ENCODE measurements at regions not wholly inside any gene's neighbourhood (a gene's known extent, or its start where the extent isn't known, plus 50 kb on each side); places are given as distances from the start of the nearest gene placed in this dataset.

GRCh38 chr16:13397126-13397525 lies 495.7 kb downstream of the SHISA9 start:
- no peak overlapping the region for H4K91ac ChIP-seq (ENCODE audit: insufficient read depth, low read depth, low read length)
- no peak overlapping the region for H3K56ac ChIP-seq (ENCODE audit: extremely low read depth, insufficient read depth, low read length)
- no peaks in the 10 kb centered on the region for H3K27me3 ChIP-seq (ENCODE audit: control insufficient read depth, insufficient read depth, low read length)
- no peaks in the 10 kb centered on the region for H3K9me1 ChIP-seq (ENCODE audit: insufficient read depth, low read length)
- H3K4ac ChIP-seq (ENCODE audit: low read depth, low read length): no peak overlapping the region
- H3K36me3 ChIP-seq (ENCODE audit: control insufficient read depth, insufficient read depth, low read length): no peaks in the 10 kb centered on the region
- H3K4me1 ChIP-seq (ENCODE audit: control insufficient read depth, insufficient read depth, low read length): no peaks in the 10 kb centered on the region
- WGBS, 2 experiments (ENCODE audit: extremely low coverage in 2 of 2, insufficient read length in 1 of 2): 23% methylated on average over 2 of the region's 7 CpGs; no CpG with 5 or more reads in 1 of the 2 experiments
- intact Hi-C loops (cut with micrococcal nuclease): no loop called here
- H2BK15ac ChIP-seq (ENCODE audit: low read depth, low read length): no peak overlapping the region
- no peak overlapping the region for H2BK20ac ChIP-seq (ENCODE audit: low read depth, low read length)
- no peak overlapping the region for H2AK5ac ChIP-seq (ENCODE audit: low read depth, low read length)
- no peak overlapping the region for H4K8ac ChIP-seq (ENCODE audit: low read depth in 2 of 2, low read length in 2 of 2)
- H4K5ac ChIP-seq (ENCODE audit: low read depth, low read length): no peak overlapping the region
- H2BK5ac ChIP-seq (ENCODE audit: low read depth, low read length, poor library complexity, severe bottlenecking): no peak overlapping the region
- no peak overlapping the region for H3K14ac ChIP-seq (replicated peaks; ENCODE audit: low read depth, low read length)
- H3K79me1 ChIP-seq (ENCODE audit: low read depth in 1 of 2, low read length in 2 of 2): no peaks in the 10 kb centered on the region
- DNase-seq (no peak), ATAC-seq (ENCODE audit: low read depth) (no peak)
- no peak for TF ChIP-seq NFE2L2 (IDR thresholded peaks at IDR 0.05; ENCODE audit: low read depth, low read length)
- no peak for TF ChIP-seq SMC3 (IDR thresholded peaks at IDR 0.05; ENCODE audit: low read depth, low read length)
- no peak for TF ChIP-seq RAD21 (IDR thresholded peaks at IDR 0.05; ENCODE audit: low read length)
- no peak for TF ChIP-seq MAFK (IDR thresholded peaks at IDR 0.05; ENCODE audit: low read depth, low read length)
- TF ChIP-seq RCOR1 (IDR thresholded peaks at IDR 0.05; ENCODE audit: insufficient replicate concordance, low read length): no peak
- TF ChIP-seq MAZ (IDR thresholded peaks at IDR 0.05; ENCODE audit: borderline replicate concordance, low read depth, low read length): no peak
- no peak for TF ChIP-seq BHLHE40 (IDR thresholded peaks at IDR 0.05; ENCODE audit: low read depth, low read length)
- TF ChIP-seq, protein P1, sequence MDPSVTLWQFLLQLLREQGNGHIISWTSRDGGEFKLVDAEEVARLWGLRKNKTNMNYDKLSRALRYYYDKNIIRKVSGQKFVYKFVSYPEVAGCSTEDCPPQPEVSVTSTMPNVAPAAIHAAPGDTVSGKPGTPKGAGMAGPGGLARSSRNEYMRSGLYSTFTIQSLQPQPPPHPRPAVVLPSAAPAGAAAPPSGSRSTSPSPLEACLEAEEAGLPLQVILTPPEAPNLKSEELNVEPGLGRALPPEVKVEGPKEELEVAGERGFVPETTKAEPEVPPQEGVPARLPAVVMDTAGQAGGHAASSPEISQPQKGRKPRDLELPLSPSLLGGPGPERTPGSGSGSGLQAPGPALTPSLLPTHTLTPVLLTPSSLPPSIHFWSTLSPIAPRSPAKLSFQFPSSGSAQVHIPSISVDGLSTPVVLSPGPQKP (IDR thresholded peaks at IDR 0.05; ENCODE audit: borderline replicate concordance, low read depth, low read length): no peak
- no peak for TF ChIP-seq USF2 (IDR thresholded peaks at IDR 0.05; ENCODE audit: low read depth, low read length)
- TF ChIP-seq FOS (IDR thresholded peaks at IDR 0.05; ENCODE audit: low read depth, low read length): no peak
- no peak for TF ChIP-seq CHD1 (IDR thresholded peaks at IDR 0.05; ENCODE audit: low read depth, low read length)
- no peak for TF ChIP-seq POLR2A (IDR thresholded peaks at IDR 0.05; ENCODE audit: low read depth, low read length)
- TF ChIP-seq MXI1 (IDR thresholded peaks at IDR 0.05; ENCODE audit: borderline replicate concordance, low read depth, low read length): no peak
- no peak for TF ChIP-seq CEBPB (IDR thresholded peaks at IDR 0.05; ENCODE audit: low read depth, low read length)
- TF ChIP-seq RFX5 (IDR thresholded peaks at IDR 0.05; ENCODE audit: low read depth, low read length): no peak
- TF ChIP-seq CTCF (conservative IDR thresholded peaks at IDR 0.05; ENCODE audit: low read depth, low read length): no peak
- in situ Hi-C loops (cut with MboI; ENCODE audit: low sequenced_read_pairs): no loop called here
- no peak overlapping the region for H3K4me3 ChIP-seq (ENCODE audit: insufficient read depth, low read depth, low read length)
- peaks cover 21% of the 10 kb centered on the region for H3K9me3 ChIP-seq (ENCODE audit: control insufficient read depth, insufficient read depth, low read length)
- no peak overlapping the region for H3K27ac ChIP-seq (ENCODE audit: insufficient read depth, low read length)
- no peak overlapping the region for H3K18ac ChIP-seq (ENCODE audit: low read depth, low read length)
- H3K9ac ChIP-seq (ENCODE audit: low read depth, low read length): no peak overlapping the region
- no TSS peak for BruUV-seq (replicated peaks)
- no peak overlapping the region for H3K23ac ChIP-seq (ENCODE audit: low read depth, low read length)
- no peak overlapping the region for H2AFZ ChIP-seq (replicated peaks; ENCODE audit: low read length, poor library complexity)
- ChIA-PET CTCF (no interaction called here), POLR2A (ENCODE audit: unreplicated experiment) (no interaction called here)
- no peak overlapping the region for H2BK120ac ChIP-seq (ENCODE audit: low read depth, low read length)
- no peak overlapping the region for H3K4me2 ChIP-seq (ENCODE audit: low read depth, low read length)
- no peaks in the 10 kb centered on the region for H4K20me1 ChIP-seq (ENCODE audit: insufficient read depth, low read length)
- dilution Hi-C loops (cut with HindIII; ENCODE audit: low sequenced_read_pairs, unreplicated experiment): no loop called here
- H2AK9ac ChIP-seq (replicated peaks; ENCODE audit: low read depth, low read length, poor library complexity): no peak overlapping the region

Measured in IMR-90 (cell line).